ENCODE measurements at regions not wholly inside any gene's neighbourhood (a gene's known extent, or its start where the extent isn't known, plus 50 kb on each side); places are given as distances from the start of the nearest gene placed in this dataset.

GRCh38 chr12:30442461-30442860 is 253.2 kb downstream of the IPO8 start:
- Histone ChIP-seq H4K20me1 (ENCODE audit: insufficient read depth, low read length) (no peaks in the 10 kb centered on the region), H3K4me1 (ENCODE audit: low read length) (no peaks in the 10 kb centered on the region), H3K36me3 (replicated peaks; ENCODE audit: low read depth, low read length) (no peaks in the 10 kb centered on the region), H3K9me3 (ENCODE audit: insufficient read depth, low read length) (no peaks in the 10 kb centered on the region), H3K4me2 (ENCODE audit: low read length) (no peak overlapping the region), H3K79me2 (ENCODE audit: low read length) (no peaks in the 10 kb centered on the region), H3K27ac (ENCODE audit: low read length) (no peak overlapping the region), H2AFZ (ENCODE audit: low read depth, low read length) (no peak overlapping the region), H3K9ac (ENCODE audit: low read length) (no peak overlapping the region), H3K27me3 (ENCODE audit: low read depth, low read length) (no peaks in the 10 kb centered on the region), H3K4me3 (ENCODE audit: low read length) (no peak overlapping the region)
- TF ChIP-seq CTCF (IDR thresholded peaks at IDR 0.05; ENCODE audit: low read depth, low read length) = no peak
- no peak for TF ChIP-seq EZH2phosphoT487 (IDR thresholded peaks at IDR 0.05; ENCODE audit: low read depth)

GRCh38 chr12:30440826-30441602 is 254.7 kb downstream of the IPO8 start:
- Histone ChIP-seq H4K20me1 (ENCODE audit: insufficient read depth, low read length) (no peaks in the 10 kb centered on the region), H3K9me3 (ENCODE audit: insufficient read depth, low read length) (no peaks in the 10 kb centered on the region), H3K4me2 (ENCODE audit: low read length) (no peak overlapping the region), H3K27me3 (ENCODE audit: low read depth, low read length) (no peaks in the 10 kb centered on the region), H3K4me1 (ENCODE audit: low read length) (no peaks in the 10 kb centered on the region), H3K27ac (ENCODE audit: low read length) (no peak overlapping the region), H3K79me2 (ENCODE audit: low read length) (no peaks in the 10 kb centered on the region), H2AFZ (ENCODE audit: low read depth, low read length) (no peak overlapping the region), H3K36me3 (replicated peaks; ENCODE audit: low read depth, low read length) (no peaks in the 10 kb centered on the region), H3K4me3 (ENCODE audit: low read length) (no peak overlapping the region), H3K9ac (ENCODE audit: low read length) (no peak overlapping the region)
- TF ChIP-seq EZH2phosphoT487 (IDR thresholded peaks at IDR 0.05; ENCODE audit: low read depth) (no peak), CTCF (IDR thresholded peaks at IDR 0.05; ENCODE audit: low read depth, low read length) (0 out of 2 replicates have a peak, but pooled peaks have one; percentile 5)

GRCh38 chr12:30439201-30439600 is 256.5 kb downstream of the IPO8 start:
- Histone ChIP-seq H3K79me2 (ENCODE audit: low read length) (no peaks in the 10 kb centered on the region), H3K9me3 (ENCODE audit: insufficient read depth, low read length) (no peaks in the 10 kb centered on the region), H3K27me3 (ENCODE audit: low read depth, low read length) (no peaks in the 10 kb centered on the region)

More at GRCh38 chr12:30439201-30439600, 256.5 kb downstream of the IPO8 start:
- TF ChIP-seq CTCF (IDR thresholded peaks at IDR 0.05; ENCODE audit: low read depth, low read length) (no peak), EZH2phosphoT487 (IDR thresholded peaks at IDR 0.05; ENCODE audit: low read depth) (no peak)
- Histone ChIP-seq H3K9ac (ENCODE audit: low read length) (no peak overlapping the region), H3K27ac (ENCODE audit: low read length) (no peak overlapping the region), H4K20me1 (ENCODE audit: insufficient read depth, low read length) (no peaks in the 10 kb centered on the region), H3K4me1 (ENCODE audit: low read length) (no peaks in the 10 kb centered on the region), H2AFZ (ENCODE audit: low read depth, low read length) (no peak overlapping the region), H3K4me2 (ENCODE audit: low read length) (no peak overlapping the region), H3K4me3 (ENCODE audit: low read length) (no peak overlapping the region), H3K36me3 (replicated peaks; ENCODE audit: low read depth, low read length) (no peaks in the 10 kb centered on the region)

Data from OCI-LY3 (cell line).